ENCODE measurements at regions not wholly inside any gene's neighbourhood (a gene's known extent, or its start where the extent isn't known, plus 50 kb on each side); places are given as distances from the start of the nearest gene placed in this dataset.

DNA sequence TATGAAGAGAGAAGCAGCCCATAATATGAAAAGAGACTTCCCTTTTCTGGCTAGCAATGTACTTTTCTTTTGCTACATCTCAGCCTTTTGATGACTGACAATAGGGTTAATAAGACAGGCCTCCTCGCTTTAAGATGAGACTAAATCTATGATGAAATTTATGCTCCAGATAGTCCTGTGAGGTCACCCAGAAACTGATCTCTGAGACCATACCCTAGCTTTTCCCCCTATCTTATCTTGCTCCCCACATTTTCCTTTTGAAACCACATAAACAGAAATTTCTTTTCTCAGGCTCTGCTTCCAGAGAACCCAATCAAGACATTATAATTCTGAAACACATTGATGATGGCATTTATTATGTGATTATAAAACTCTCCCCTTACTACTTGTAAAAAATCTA is 168.8 kb upstream of the CADM2 start:
- H3K27ac ChIP-seq: no peak overlapping the region
- no peaks in the 10 kb centered on the region for H3K9me3 ChIP-seq (ENCODE audit: low read depth)
- no peak for DNase-seq (ENCODE audit: low spot score)
- H2AFZ ChIP-seq (replicated peaks): no peak overlapping the region
- Mint-ChIP-seq H3K4me1 (no peaks in the 10 kb centered on the region), H3K27ac (no peak overlapping the region), H3K36me3 (no peaks in the 10 kb centered on the region), H3K4me3 (no peak overlapping the region), H3K9me3 (peaks cover 2% of the 10 kb centered on the region), H3K27me3 (ENCODE audit: insufficient read depth, low read depth) (no peaks in the 10 kb centered on the region)
- TF ChIP-seq, protein P1, sequence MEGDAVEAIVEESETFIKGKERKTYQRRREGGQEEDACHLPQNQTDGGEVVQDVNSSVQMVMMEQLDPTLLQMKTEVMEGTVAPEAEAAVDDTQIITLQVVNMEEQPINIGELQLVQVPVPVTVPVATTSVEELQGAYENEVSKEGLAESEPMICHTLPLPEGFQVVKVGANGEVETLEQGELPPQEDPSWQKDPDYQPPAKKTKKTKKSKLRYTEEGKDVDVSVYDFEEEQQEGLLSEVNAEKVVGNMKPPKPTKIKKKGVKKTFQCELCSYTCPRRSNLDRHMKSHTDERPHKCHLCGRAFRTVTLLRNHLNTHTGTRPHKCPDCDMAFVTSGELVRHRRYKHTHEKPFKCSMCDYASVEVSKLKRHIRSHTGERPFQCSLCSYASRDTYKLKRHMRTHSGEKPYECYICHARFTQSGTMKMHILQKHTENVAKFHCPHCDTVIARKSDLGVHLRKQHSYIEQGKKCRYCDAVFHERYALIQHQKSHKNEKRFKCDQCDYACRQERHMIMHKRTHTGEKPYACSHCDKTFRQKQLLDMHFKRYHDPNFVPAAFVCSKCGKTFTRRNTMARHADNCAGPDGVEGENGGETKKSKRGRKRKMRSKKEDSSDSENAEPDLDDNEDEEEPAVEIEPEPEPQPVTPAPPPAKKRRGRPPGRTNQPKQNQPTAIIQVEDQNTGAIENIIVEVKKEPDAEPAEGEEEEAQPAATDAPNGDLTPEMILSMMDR (IDR thresholded peaks at IDR 0.05): no peak
- TF ChIP-seq EZH2phosphoT487 (IDR thresholded peaks at IDR 0.05) (no peak), EZH2 (IDR thresholded peaks at IDR 0.05) (no peak)
- no peak overlapping the region for H3K4me3 ChIP-seq
- H3K9ac ChIP-seq: no peak overlapping the region
- H3K4me1 ChIP-seq: no peaks in the 10 kb centered on the region
- no peak overlapping the region for H3K4me2 ChIP-seq
- no peaks in the 10 kb centered on the region for H3K36me3 ChIP-seq
- no peaks in the 10 kb centered on the region for H4K20me1 ChIP-seq (ENCODE audit: low read depth)
- no peaks in the 10 kb centered on the region for H3K27me3 ChIP-seq
- no peaks in the 10 kb centered on the region for H3F3A ChIP-seq (ENCODE audit: low read depth)
- no peaks in the 10 kb centered on the region for H3K79me2 ChIP-seq (ENCODE audit: low read depth)

DNA sequence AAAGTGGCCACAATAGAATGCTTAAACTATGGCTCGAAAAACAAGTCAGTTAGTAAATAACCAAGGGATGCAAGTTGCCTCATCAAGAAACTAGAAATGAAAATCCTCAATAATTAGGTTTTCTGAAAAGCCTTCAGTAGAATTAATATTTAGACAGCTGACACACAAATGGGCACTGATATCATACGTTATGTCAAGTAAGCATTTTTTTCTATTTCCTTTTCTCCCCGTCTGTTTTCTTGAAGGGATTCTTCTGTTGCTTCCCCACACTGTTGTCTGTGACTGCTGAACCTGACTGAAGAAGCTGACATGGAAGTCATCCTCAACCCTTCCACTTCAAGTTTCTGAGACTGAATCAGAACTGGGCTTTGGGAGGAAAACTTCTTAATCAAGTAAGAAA is 151.8 kb upstream of the CADM2 start:
- TF ChIP-seq EZH2phosphoT487 (IDR thresholded peaks at IDR 0.05) (no peak), EZH2 (IDR thresholded peaks at IDR 0.05) (no peak)
- TF ChIP-seq, protein P1 (IDR thresholded peaks at IDR 0.05): no peak
- Histone ChIP-seq H3F3A (ENCODE audit: low read depth) (no peaks in the 10 kb centered on the region), H3K9ac (no peak overlapping the region), H3K27ac (no peak overlapping the region), H2AFZ (replicated peaks) (peak overlapping the region; percentile 20), H3K4me2 (no peak overlapping the region), H3K9me3 (ENCODE audit: low read depth) (no peaks in the 10 kb centered on the region), H4K20me1 (ENCODE audit: low read depth) (no peaks in the 10 kb centered on the region), H3K27me3 (no peaks in the 10 kb centered on the region), H3K36me3 (no peaks in the 10 kb centered on the region), H3K4me3 (no peak overlapping the region), H3K4me1 (no peaks in the 10 kb centered on the region), H3K79me2 (ENCODE audit: low read depth) (no peaks in the 10 kb centered on the region)
- no peak overlapping the region for H3K4me3 Mint-ChIP-seq
- DNase-seq (ENCODE audit: low spot score): no peak
- H3K4me1 Mint-ChIP-seq: peaks cover 1% of the 10 kb centered on the region
- no peak overlapping the region for H3K27ac Mint-ChIP-seq
- no peaks in the 10 kb centered on the region for H3K36me3 Mint-ChIP-seq
- H3K27me3 Mint-ChIP-seq (ENCODE audit: insufficient read depth, low read depth): no peaks in the 10 kb centered on the region
- no peaks in the 10 kb centered on the region for H3K9me3 Mint-ChIP-seq

DNA sequence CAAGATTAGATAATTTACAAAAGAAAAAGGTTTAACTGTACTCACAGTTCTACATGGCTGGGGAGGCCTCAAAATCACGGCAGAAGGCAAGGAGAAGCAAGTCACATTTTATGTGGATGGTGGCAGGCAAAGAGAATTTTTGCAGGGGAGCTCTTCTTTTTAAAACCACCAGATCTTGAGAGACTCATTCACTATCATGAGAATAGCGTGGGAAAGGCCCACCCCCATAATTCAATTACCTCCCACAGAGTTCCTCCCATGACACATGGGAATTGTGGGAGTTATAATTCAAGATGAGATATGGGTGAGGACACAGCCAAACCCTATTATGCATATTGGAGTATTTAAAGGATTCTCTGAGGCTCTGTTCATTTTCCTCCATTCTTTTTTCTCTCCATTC is 138.7 kb upstream of the CADM2 start:
- no peaks in the 10 kb centered on the region for H3K9me3 Mint-ChIP-seq
- Histone ChIP-seq H3K4me3 (no peak overlapping the region), H3F3A (ENCODE audit: low read depth) (no peaks in the 10 kb centered on the region), H3K4me2 (no peak overlapping the region), H3K27ac (no peak overlapping the region), H3K9ac (no peak overlapping the region), H4K20me1 (ENCODE audit: low read depth) (no peaks in the 10 kb centered on the region), H3K79me2 (ENCODE audit: low read depth) (no peaks in the 10 kb centered on the region), H2AFZ (replicated peaks) (no peak overlapping the region), H3K4me1 (no peaks in the 10 kb centered on the region), H3K27me3 (no peaks in the 10 kb centered on the region), H3K9me3 (ENCODE audit: low read depth) (no peaks in the 10 kb centered on the region), H3K36me3 (no peaks in the 10 kb centered on the region)
- no peaks in the 10 kb centered on the region for H3K4me1 Mint-ChIP-seq
- no peak overlapping the region for H3K4me3 Mint-ChIP-seq
- no peak for DNase-seq (ENCODE audit: low spot score)
- no peaks in the 10 kb centered on the region for H3K27me3 Mint-ChIP-seq (ENCODE audit: insufficient read depth, low read depth)
- H3K36me3 Mint-ChIP-seq: no peaks in the 10 kb centered on the region
- H3K27ac Mint-ChIP-seq: no peak overlapping the region
- TF ChIP-seq, protein P1 (IDR thresholded peaks at IDR 0.05): no peak
- TF ChIP-seq EZH2 (IDR thresholded peaks at IDR 0.05): no peak
- TF ChIP-seq EZH2phosphoT487 (IDR thresholded peaks at IDR 0.05): no peak

DNA sequence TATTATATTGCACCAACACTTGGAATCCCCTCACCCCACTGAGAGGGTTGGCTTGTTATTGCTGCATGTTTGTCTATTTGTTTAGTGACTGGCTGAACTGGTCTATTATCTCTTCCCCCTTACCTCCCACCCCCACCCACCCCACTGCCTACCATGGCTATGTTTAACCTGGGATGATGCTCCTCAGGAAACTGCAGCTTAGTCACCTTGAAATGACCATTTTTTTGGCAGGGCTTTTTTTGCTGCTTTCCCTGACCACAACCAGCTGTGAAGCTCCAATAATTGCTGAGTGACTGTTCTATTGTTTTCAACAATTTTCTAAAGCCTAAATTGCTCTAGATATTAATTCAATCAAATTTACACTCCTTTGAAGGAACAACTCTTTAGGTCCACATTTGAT is 137.9 kb upstream of the CADM2 start:
- Histone ChIP-seq H3K4me2 (no peak overlapping the region), H3K79me2 (ENCODE audit: low read depth) (no peaks in the 10 kb centered on the region), H2AFZ (replicated peaks) (no peak overlapping the region), H4K20me1 (ENCODE audit: low read depth) (no peaks in the 10 kb centered on the region), H3K27me3 (no peaks in the 10 kb centered on the region), H3K36me3 (no peaks in the 10 kb centered on the region), H3K27ac (no peak overlapping the region), H3F3A (ENCODE audit: low read depth) (no peaks in the 10 kb centered on the region), H3K9me3 (ENCODE audit: low read depth) (no peaks in the 10 kb centered on the region), H3K4me1 (no peaks in the 10 kb centered on the region), H3K9ac (no peak overlapping the region), H3K4me3 (no peak overlapping the region)
- Mint-ChIP-seq H3K4me1 (no peaks in the 10 kb centered on the region), H3K27ac (no peak overlapping the region), H3K9me3 (no peaks in the 10 kb centered on the region), H3K36me3 (no peaks in the 10 kb centered on the region), H3K27me3 (ENCODE audit: insufficient read depth, low read depth) (no peaks in the 10 kb centered on the region), H3K4me3 (no peak overlapping the region)
- DNase-seq (ENCODE audit: low spot score): no peak
- TF ChIP-seq EZH2 (IDR thresholded peaks at IDR 0.05) (no peak), EZH2phosphoT487 (IDR thresholded peaks at IDR 0.05) (no peak)
- TF ChIP-seq, protein P1 (IDR thresholded peaks at IDR 0.05): no peak

All from neural progenitor cell (in vitro differentiated cells).